ENCODE measurements at regions not wholly inside any gene's neighbourhood (a gene's known extent, or its start where the extent isn't known, plus 50 kb on each side); places are given as distances from the start of the nearest gene placed in this dataset.

GRCh38 chr13:24040835-24041234 lies 119.7 kb upstream of the SPATA13 start:
- Mint-ChIP-seq H3K4me1 (ENCODE audit: low read depth) (peaks cover 27% of the 10 kb centered on the region), H3K36me3 (ENCODE audit: low read depth) (no peaks in the 10 kb centered on the region), H3K27ac (no peak overlapping the region), H3K27me3 (ENCODE audit: insufficient read depth) (peaks cover 10% of the 10 kb centered on the region), H3K9me3 (no peaks in the 10 kb centered on the region), H3K4me3 (no peak overlapping the region)
- DNase-seq, result no peak
- no peak for TF ChIP-seq CTCF (IDR thresholded peaks at IDR 0.05)

- peaks cover 9% of the 10 kb centered on the region for H3K9me3 Mint-ChIP-seq
- H3K4me3 Mint-ChIP-seq, result no peak overlapping the region
- no peak overlapping the region for H3K27ac Mint-ChIP-seq
- H3K36me3 Mint-ChIP-seq (ENCODE audit: low read depth), result peaks cover 7% of the 10 kb centered on the region
- peaks cover 27% of the 10 kb centered on the region for H3K4me1 Mint-ChIP-seq (ENCODE audit: low read depth)
- H3K27me3 Mint-ChIP-seq (ENCODE audit: insufficient read depth), result peaks cover 10% of the 10 kb centered on the region
- DNase-seq, result no peak
- TF ChIP-seq CTCF (IDR thresholded peaks at IDR 0.05), result no peak
These were observed 118.8 kb upstream of the SPATA13 start for GRCh38 chr13:24041651-24042225.

GRCh38 chr13:24042710-24043440 lies 117.6 kb upstream of the SPATA13 start:
- DNase-seq, result no peak
- no peak for TF ChIP-seq CTCF (IDR thresholded peaks at IDR 0.05)
- Mint-ChIP-seq H3K36me3 (ENCODE audit: low read depth) (peaks cover 17% of the 10 kb centered on the region), H3K4me3 (no peak overlapping the region), H3K4me1 (ENCODE audit: low read depth) (peaks cover 27% of the 10 kb centered on the region), H3K9me3 (peaks cover 20% of the 10 kb centered on the region), H3K27ac (no peak overlapping the region), H3K27me3 (ENCODE audit: insufficient read depth) (peaks cover 10% of the 10 kb centered on the region)

- Mint-ChIP-seq H3K4me3 (no peak overlapping the region), H3K27me3 (ENCODE audit: insufficient read depth) (peaks cover 10% of the 10 kb centered on the region), H3K36me3 (ENCODE audit: low read depth) (peaks cover 19% of the 10 kb centered on the region), H3K4me1 (ENCODE audit: low read depth) (peaks cover 19% of the 10 kb centered on the region), H3K9me3 (peaks cover 22% of the 10 kb centered on the region), H3K27ac (no peak overlapping the region)
- no peak for DNase-seq
- TF ChIP-seq CTCF (IDR thresholded peaks at IDR 0.05), result no peak
These were observed 116.8 kb upstream of the SPATA13 start for GRCh38 chr13:24043590-24044350.

GRCh38 chr13:24045597-24045996 lies 114.9 kb upstream of the SPATA13 start:
- no peak for DNase-seq
- no peak overlapping the region for H3K4me3 Mint-ChIP-seq
- peaks cover 4% of the 10 kb centered on the region for H3K27me3 Mint-ChIP-seq (ENCODE audit: insufficient read depth)
- H3K36me3 Mint-ChIP-seq (ENCODE audit: low read depth), result peaks cover 19% of the 10 kb centered on the region
- no peak for TF ChIP-seq CTCF (IDR thresholded peaks at IDR 0.05)
- peaks cover 20% of the 10 kb centered on the region for H3K4me1 Mint-ChIP-seq (ENCODE audit: low read depth)
- no peak overlapping the region for H3K27ac Mint-ChIP-seq
- H3K9me3 Mint-ChIP-seq, result peaks cover 22% of the 10 kb centered on the region
